HepG2 (cell line): ENCODE measurements at regions not wholly inside any gene's neighbourhood (a gene's known extent, or its start where the extent isn't known, plus 50 kb on each side); places are given as distances from the start of the nearest gene placed in this dataset.

Experiments used
- ATAC-seq: fragments of 200-7000 bp; cut with Tn5 transposase; 3 replicates; pipeline ENCODE4 v1.9.1; 2020; ENCODE audit warnings: mild to moderate bottlenecking, moderate library complexity
- BruUV-seq: library from RNA; stranded (reverse); fragments of 400-500 nt; replicated peaks from 2 replicates; lab custom pipeline; 2021; lab: Mats Ljungman, UMichigan
- CTCF ChIA-PET: fragments of 300-600 bp; formaldehyde crosslinking; extraction: SDS; loops from one replicate; lab custom pipeline; 2021; ENCODE audit warnings: low total read pairs, inconsistent platforms, low intra/inter-chr PET ratio; lab: Yijun Ruan, JAX
- POLR2A ChIA-PET: fragments of 350-600 bp; sonication (Branson Sonifier 250); formaldehyde crosslinking; loops from one replicate; lab custom pipeline; 2020; ENCODE audit warnings: antibody characterized with exemption, inconsistent platforms; lab: Yijun Ruan, JAX
- DNase-seq: peaks from one replicate; pipeline ENCODE4 v3.0.0-alpha.2; 2015; ENCODE audit warnings: low spot score
- FAIRE-seq: peaks from 3 replicates; lab custom pipeline; 2011; peaks lifted over from hg19 to GRCh38; lab: Jason Lieb, UNC
- H2AFZ ChIP-seq: one replicate; pipeline ENCODE4 v1.6.1; 2011; ENCODE audit warnings: low read length, inconsistent platforms
- H3K27ac ChIP-seq: fragments of 300-600 bp; 3 replicates; pipeline ENCODE4 v1.8.0; 2011; ENCODE audit warnings: mixed run types, mild to moderate bottlenecking, mixed read lengths, low read length, inconsistent platforms; ENCODE audit not compliant: insufficient read depth; ENCODE audit errors: extremely low read length
- H3K27me3 ChIP-seq, 2 experiments: fragments of 200-600 bp in 1 of 2; 2 replicates in 1 of 2; 3 replicates in 1 of 2; pipeline versions ENCODE4 v1.6.0 to v1.8.0; 2011; ENCODE audit warnings: low read length in 2 of 2, mild to moderate bottlenecking in 2 of 2, moderate library complexity in 2 of 2, inconsistent platforms in 1 of 2; ENCODE audit not compliant: insufficient read depth in 2 of 2, control insufficient read depth in 1 of 2
- H3K36me3 ChIP-seq, 2 experiments: fragments of 200-600 bp in 1 of 2; replicated peaks in 1 of 2; 2 replicates in 1 of 2; 3 replicates in 1 of 2; pipeline versions ENCODE4 v1.5.1 to v1.8.0; 2011; ENCODE audit warnings: low read length in 2 of 2, inconsistent platforms in 1 of 2; ENCODE audit not compliant: insufficient read depth in 2 of 2, control insufficient read depth in 1 of 2
- H3K4me1 ChIP-seq: 2 replicates; pipeline ENCODE4 v1.5.1; 2012; ENCODE audit warnings: low read length, inconsistent platforms; ENCODE audit not compliant: insufficient read depth
- H3K4me2 ChIP-seq: 2 replicates; pipeline ENCODE4 v1.6.0; 2011; ENCODE audit warnings: low read depth, low read length, inconsistent platforms
- H3K4me3 ChIP-seq, 3 experiments: fragments of 200-600 bp in 1 of 3; sonication (generic), shearing (Covaris generic) in 1 of 3; replicated peaks in 1 of 3; 2 replicates each; pipeline ENCODE4 v1.5.1; 2011 to 2016; ENCODE audit warnings: low read length in 3 of 3, inconsistent platforms in 2 of 3, low read depth in 2 of 3, mild to moderate bottlenecking in 2 of 3, control low read depth in 1 of 3, mixed read lengths in 1 of 3; ENCODE audit not compliant: insufficient read depth in 1 of 3
- H3K79me2 ChIP-seq: one replicate; pipeline ENCODE4 v1.6.1; 2011; ENCODE audit warnings: low read length, inconsistent platforms; ENCODE audit not compliant: insufficient read depth
- H3K9ac ChIP-seq: 2 replicates; pipeline ENCODE4 v1.6.0; 2011; ENCODE audit warnings: mild to moderate bottlenecking, low read depth, low read length, inconsistent platforms; ENCODE audit not compliant: insufficient read depth
- H3K9me3 ChIP-seq: 2 replicates; pipeline ENCODE4 v1.5.1; 2012; ENCODE audit warnings: mild to moderate bottlenecking, low read length
- H4K20me1 ChIP-seq: 2 replicates; pipeline ENCODE4 v1.6.0; 2011; ENCODE audit warnings: inconsistent platforms, mild to moderate bottlenecking, low read length, moderate library complexity; ENCODE audit not compliant: insufficient read depth
- KDM6A ChIP-seq: IDR thresholded peaks from 2 replicates; pipeline ENCODE4 v1.6.1; 2016; ENCODE audit warnings: low read depth
- PRMT3 ChIP-seq: sonication (generic); formaldehyde crosslinking; IDR thresholded peaks from 2 replicates; pipeline ENCODE4 v1.8.1; 2022; ENCODE audit warnings: low read depth, mild to moderate bottlenecking, moderate library complexity, missing genetic modification reagents, borderline replicate concordance
- ZFY ChIP-seq: sonication (generic); formaldehyde crosslinking; IDR thresholded peaks from 2 replicates; pipeline ENCODE4 v1.4.0; 2020; ENCODE audit warnings: missing genetic modification reagents
- ZNF20 ChIP-seq: sonication (generic); formaldehyde crosslinking; IDR thresholded peaks from 2 replicates; pipeline ENCODE4 v1.4.0; 2020; ENCODE audit warnings: mild to moderate bottlenecking, moderate library complexity, missing genetic modification reagents
- ZNF235 ChIP-seq: sonication (generic); formaldehyde crosslinking; IDR thresholded peaks from 2 replicates; pipeline ENCODE4 v1.8.1; 2023; ENCODE audit warnings: mild to moderate bottlenecking, missing genetic modification reagents, borderline replicate concordance
- ZNF567 ChIP-seq: sonication (generic); formaldehyde crosslinking; IDR thresholded peaks from 2 replicates; pipeline ENCODE4 v1.8.1; 2023; ENCODE audit warnings: mild to moderate bottlenecking, missing genetic modification reagents, borderline replicate concordance
- ZNF574 ChIP-seq: sonication (generic); formaldehyde crosslinking; IDR thresholded peaks from 2 replicates; pipeline ENCODE4 v1.4.0; 2020; ENCODE audit warnings: missing genetic modification reagents
- ZNF607 ChIP-seq: sonication (generic); formaldehyde crosslinking; IDR thresholded peaks from 2 replicates; pipeline ENCODE4 v1.5.1; 2020; ENCODE audit warnings: missing genetic modification reagents, mild to moderate bottlenecking, borderline replicate concordance
- WGBS: methylation state at CpG from one replicate; pipeline ENCODE4 v1.1.6; 2017; ENCODE audit warnings: low lambda C conversion rate; 5-methylcytosine and 5-hydroxymethylcytosine counted together
- in situ Hi-C: cut with HindIII; loops from 2 replicates; pipeline ENCODE4 v1.10.0; 2017; ENCODE audit warnings: low pct_unique_long_range_greater_than_20kb; ENCODE audit not compliant: extremely low pct_ligation_motif_present
- intact Hi-C: fragments of 100-400 bp; cut with micrococcal nuclease; formaldehyde crosslinking; loops from one replicate; pipeline ENCODE4 v1.10.0; 2022; ENCODE audit not compliant: unreplicated experiment
- TF ChIP-seq, protein P1 (sequence below): IDR thresholded peaks from 2 replicates; pipeline ENCODE4 v1.6.1; 2018; ENCODE audit warnings: missing genetic modification reagents, mild to moderate bottlenecking, missing compliant biosample characterization

DNA sequence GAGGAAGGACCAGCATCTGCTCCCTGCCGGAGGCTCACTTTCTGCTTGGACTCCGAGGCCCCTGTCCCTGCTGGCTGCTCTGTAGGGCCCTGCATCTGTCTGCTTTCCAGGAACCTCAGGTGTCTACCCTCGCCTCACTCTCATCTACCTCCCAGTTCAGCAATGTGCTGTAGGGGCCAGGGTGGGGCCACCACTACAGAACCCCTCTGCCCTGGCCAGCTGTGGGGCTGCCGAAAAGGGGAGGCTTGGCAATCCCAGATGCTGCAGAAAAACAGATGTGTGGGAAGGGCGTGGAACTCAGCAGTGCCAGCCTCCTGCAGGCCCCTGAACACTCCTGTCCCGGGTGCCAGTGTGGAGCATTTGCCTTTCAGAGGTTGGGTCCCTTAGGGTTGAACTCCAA lies 80.1 kb upstream of the ZNF469 start:
- DNase-seq (no peak), ATAC-seq (no peak), FAIRE-seq (no peak)
- Histone ChIP-seq H3K4me2 (no peak overlapping the region), H3K4me3 (no peak overlapping the region), H3K9ac (no peak overlapping the region), H4K20me1 (no peaks in the 10 kb centered on the region), H3K27ac (no peak overlapping the region), H3K27me3 (peaks cover 26 to 82% of the 10 kb centered on the region in 2 experiments), H3K36me3 (no peaks in the 10 kb centered on the region), H2AFZ (no peak overlapping the region), H3K4me1 (no peaks in the 10 kb centered on the region), H3K9me3 (0 out of 2 replicates have a peak, but pooled peaks cover 1% of the 10 kb centered on the region), H3K79me2 (no peaks in the 10 kb centered on the region)
- TF ChIP-seq PRMT3 (CRISPR knock-in tag): no peak
- no peak for TF ChIP-seq ZNF574 (CRISPR knock-in tag)
- TF ChIP-seq ZNF567 (CRISPR knock-in tag): no peak
- TF ChIP-seq, protein P1, sequence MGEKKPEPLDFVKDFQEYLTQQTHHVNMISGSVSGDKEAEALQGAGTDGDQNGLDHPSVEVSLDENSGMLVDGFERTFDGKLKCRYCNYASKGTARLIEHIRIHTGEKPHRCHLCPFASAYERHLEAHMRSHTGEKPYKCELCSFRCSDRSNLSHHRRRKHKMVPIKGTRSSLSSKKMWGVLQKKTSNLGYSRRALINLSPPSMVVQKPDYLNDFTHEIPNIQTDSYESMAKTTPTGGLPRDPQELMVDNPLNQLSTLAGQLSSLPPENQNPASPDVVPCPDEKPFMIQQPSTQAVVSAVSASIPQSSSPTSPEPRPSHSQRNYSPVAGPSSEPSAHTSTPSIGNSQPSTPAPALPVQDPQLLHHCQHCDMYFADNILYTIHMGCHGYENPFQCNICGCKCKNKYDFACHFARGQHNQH (CRISPR knock-in tag): no peak
- TF ChIP-seq ZNF235 (CRISPR knock-in tag): no peak
- no peak for TF ChIP-seq ZNF607
- TF ChIP-seq ZFY: no peak
- TF ChIP-seq ZNF20 (CRISPR knock-in tag): no peak
- TF ChIP-seq KDM6A: no peak
- 11% methylated on average over 3 of the region's 6 CpGs for WGBS
- ChIA-PET POLR2A (no interaction called here), CTCF (no interaction called here)
- intact Hi-C loops: no loop called here
- BruUV-seq: no TSS peak
- in situ Hi-C loops: no loop called here
